Pancreas (tissue), 10 donors: ENCODE measurements at regions not wholly inside any gene's neighbourhood (a gene's known extent, or its start where the extent isn't known, plus 50 kb on each side); places are given as distances from the start of the nearest gene placed in this dataset.
"Not testable (repeated sequence)": the region's sequence is repeated elsewhere in the genome, so short reads cannot be mapped to it uniquely, and the experiment has no call there.

Source experiments
- ATAC-seq, 4 donors: fragments of 200-7000 bp; cut with Tn5 transposase; one replicate each; pipeline versions ENCODE4 v1.8.0 to v1.9.1; 2020; ENCODE audit warnings: mild to moderate bottlenecking in 4 of 4, moderate library complexity in 4 of 4
- DNase-seq, 6 donors: peaks; one replicate each; pipeline ENCODE4 v3.0.0-alpha.2; 2020
- FAIRE-seq: peaks from 2 replicates; lab custom pipeline; 2012; peaks lifted over from hg19 to GRCh38; lab: Jason Lieb, UNC
- H3K27ac ChIP-seq, 4 donors: fragments of 200-600 bp; sonication (generic); 1 replicate in 3 of 4; 2 replicates in 1 of 4; pipeline versions ENCODE4 v1.5.0 to v1.8.0; 2020
- H3K27me3 ChIP-seq, 4 donors: fragments of 200-600 bp; one replicate each; pipeline ENCODE4 v1.8.0; 2021
- H3K36me3 ChIP-seq, 3 donors: fragments of 200-600 bp; sonication (generic) in 1 of 3; one replicate each; pipeline versions ENCODE4 v1.5.0 to v1.8.0; 2020 to 2021
- H3K4me1 ChIP-seq, 3 donors: fragments of 200-600 bp; one replicate each; pipeline ENCODE4 v1.8.0; 2021
- H3K4me3 ChIP-seq, 4 donors: fragments of 200-600 bp; sonication (generic) in 2 of 4; one replicate each; pipeline versions ENCODE4 v1.5.0 to v1.8.0; 2020 to 2021
- H3K9me3 ChIP-seq, 4 donors: fragments of 200-600 bp; one replicate each; pipeline ENCODE4 v1.8.0; 2021
- WGBS, 2 donors: extraction: QIAGEN DNeasy Blood & Tissue Kit; methylation state at CpG; one replicate each; pipeline ENCODE4 v1.1.7; 2013; 5-methylcytosine and 5-hydroxymethylcytosine counted together
- intact Hi-C, 3 donors: fragments of 100-400 bp; cut with DNase I; formaldehyde crosslinking; loops; one replicate each; pipeline versions ENCODE4 v1.11.1 to v1.14.2; 2022
- TF ChIP-seq, protein P1 (sequence below), 4 donors: fragments of 200-600 bp; sonication (generic) in 3 of 4; IDR thresholded peaks; one replicate each; pipeline versions ENCODE4 v1.5.0 to v1.8.0; 2021; ENCODE audit warnings: antibody characterized with exemption in 4 of 4
- donor health status: healthy with polysubstance abuse.
- donor health status: DM: no; HTN: no; CAD: no; lungs with moderate emphysema.
- donor health status: DM: no; HTN: no; CAD: no.
- donor health status: control.
- donor health status: control.
- donor health status: Bipolar disorder and iron deficiency.
- donor health status: DM: yes; HTN: yes; CAD: no.
- donor health status: DM: no; HTN: no; CAD: no.
- donor health status: DM: no; HTN: no; CAD: no.
- donor health status: DM: yes; HTN: yes; CAD: no.

DNA sequence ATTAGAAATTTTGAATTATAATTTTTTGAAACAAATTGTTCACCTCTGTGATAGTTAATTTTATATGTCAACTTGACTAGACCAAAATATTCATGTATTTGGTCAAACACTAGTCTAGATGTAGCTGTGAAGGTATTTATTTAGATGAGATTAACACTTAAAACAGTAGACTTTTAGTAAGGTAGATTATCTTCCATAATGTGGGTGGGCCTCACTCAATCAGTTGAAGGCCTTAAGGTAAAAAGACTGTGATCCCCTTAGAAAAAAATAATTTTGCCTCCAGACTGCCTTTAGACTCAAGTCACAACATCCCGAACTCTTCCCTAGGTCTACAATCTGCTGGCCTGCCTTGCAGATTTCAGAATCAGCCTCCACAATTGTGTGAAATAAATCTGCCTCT is 177.3 kb upstream of the PABPC5 start:
- Histone ChIP-seq H3K36me3 (no peaks in the 10 kb centered on the region), H3K4me1 (no peaks in the 10 kb centered on the region), H3K9me3 (no peaks in the 10 kb centered on the region), H3K4me3 (no peak overlapping the region), H3K27me3 (peaks cover 0 to 8% (median 0%) of the 10 kb centered on the region in 4 donors), H3K27ac (no peak overlapping the region)
- FAIRE-seq: peak; percentile 91
- intact Hi-C loops: no loop called here
- TF ChIP-seq, protein P1, sequence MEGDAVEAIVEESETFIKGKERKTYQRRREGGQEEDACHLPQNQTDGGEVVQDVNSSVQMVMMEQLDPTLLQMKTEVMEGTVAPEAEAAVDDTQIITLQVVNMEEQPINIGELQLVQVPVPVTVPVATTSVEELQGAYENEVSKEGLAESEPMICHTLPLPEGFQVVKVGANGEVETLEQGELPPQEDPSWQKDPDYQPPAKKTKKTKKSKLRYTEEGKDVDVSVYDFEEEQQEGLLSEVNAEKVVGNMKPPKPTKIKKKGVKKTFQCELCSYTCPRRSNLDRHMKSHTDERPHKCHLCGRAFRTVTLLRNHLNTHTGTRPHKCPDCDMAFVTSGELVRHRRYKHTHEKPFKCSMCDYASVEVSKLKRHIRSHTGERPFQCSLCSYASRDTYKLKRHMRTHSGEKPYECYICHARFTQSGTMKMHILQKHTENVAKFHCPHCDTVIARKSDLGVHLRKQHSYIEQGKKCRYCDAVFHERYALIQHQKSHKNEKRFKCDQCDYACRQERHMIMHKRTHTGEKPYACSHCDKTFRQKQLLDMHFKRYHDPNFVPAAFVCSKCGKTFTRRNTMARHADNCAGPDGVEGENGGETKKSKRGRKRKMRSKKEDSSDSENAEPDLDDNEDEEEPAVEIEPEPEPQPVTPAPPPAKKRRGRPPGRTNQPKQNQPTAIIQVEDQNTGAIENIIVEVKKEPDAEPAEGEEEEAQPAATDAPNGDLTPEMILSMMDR (IDR thresholded peaks at IDR 0.05): no peak
- no peak for ATAC-seq
- 56 to 59% methylated on average over 1 of the region's 1 CpG for WGBS, 2 donors
- DNase-seq: no peak

DNA sequence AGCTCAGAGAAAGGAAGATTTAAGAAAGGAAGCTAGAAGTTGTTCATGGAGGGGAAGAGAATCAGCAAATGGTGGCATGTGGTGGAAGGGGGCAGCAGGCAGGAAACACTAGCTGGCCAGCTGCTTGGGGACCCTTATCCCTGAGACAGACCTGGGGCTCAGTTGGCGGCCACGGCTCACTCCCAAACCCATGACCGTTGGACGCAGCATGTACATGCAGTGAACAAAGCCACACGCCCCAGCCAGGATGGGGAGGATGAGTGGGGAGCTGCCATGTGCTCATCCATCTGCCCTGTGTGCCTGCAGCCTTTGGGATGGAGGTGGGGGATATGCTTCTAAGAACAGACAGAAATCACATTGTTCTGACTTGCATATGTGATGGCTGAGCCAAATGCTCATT is 155.2 kb upstream of the PABPC5 start:
- no peaks in the 10 kb centered on the region for H3K9me3 ChIP-seq
- TF ChIP-seq, protein P1 (IDR thresholded peaks at IDR 0.05): no peak
- H3K27ac ChIP-seq: no peak overlapping the region
- intact Hi-C loops: no loop called here
- H3K4me1 ChIP-seq: no peaks in the 10 kb centered on the region
- 58 to 62% methylated on average over 5 of the region's 5 CpGs for WGBS, 2 donors
- no peak for FAIRE-seq
- peaks cover 0 to 3% (median 0%) of the 10 kb centered on the region in 4 donors for H3K27me3 ChIP-seq
- ATAC-seq: no peak
- DNase-seq: peak in 1 of 6 donors; percentile 41
- no peaks in the 10 kb centered on the region for H3K36me3 ChIP-seq
- H3K4me3 ChIP-seq: no peak overlapping the region

DNA sequence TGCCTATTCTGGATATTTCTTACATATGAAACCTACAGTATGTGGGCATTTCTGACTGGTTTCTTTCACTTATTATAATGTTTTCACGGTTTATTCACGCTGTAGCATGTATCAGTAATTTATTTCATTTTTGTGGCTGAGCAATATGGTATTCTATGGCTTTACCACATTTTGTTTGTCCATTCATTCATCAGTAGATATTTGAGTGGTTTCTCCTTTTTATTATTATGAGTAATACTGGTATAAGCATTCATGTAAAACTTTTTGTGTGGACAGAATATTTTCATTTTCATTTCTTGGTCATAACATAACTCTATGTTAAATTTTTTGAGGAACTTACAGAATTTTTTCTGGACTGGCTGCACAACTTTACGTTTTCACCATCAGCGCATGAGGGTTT is 122.7 kb upstream of the PABPC5 start:
- Histone ChIP-seq H3K9me3 (no peaks in the 10 kb centered on the region), H3K4me3 (no peak overlapping the region), H3K27ac (no peak overlapping the region), H3K4me1 (no peaks in the 10 kb centered on the region), H3K27me3 (peaks cover 0 to 4% (median 0%) of the 10 kb centered on the region in 4 donors), H3K36me3 (no peaks in the 10 kb centered on the region)
- 57 to 59% methylated on average over 4 of the region's 4 CpGs for WGBS, 2 donors
- FAIRE-seq: no peak
- ATAC-seq: no peak
- TF ChIP-seq, protein P1 (IDR thresholded peaks at IDR 0.05): no peak
- intact Hi-C loops: no loop called here
- DNase-seq: no peak

DNA sequence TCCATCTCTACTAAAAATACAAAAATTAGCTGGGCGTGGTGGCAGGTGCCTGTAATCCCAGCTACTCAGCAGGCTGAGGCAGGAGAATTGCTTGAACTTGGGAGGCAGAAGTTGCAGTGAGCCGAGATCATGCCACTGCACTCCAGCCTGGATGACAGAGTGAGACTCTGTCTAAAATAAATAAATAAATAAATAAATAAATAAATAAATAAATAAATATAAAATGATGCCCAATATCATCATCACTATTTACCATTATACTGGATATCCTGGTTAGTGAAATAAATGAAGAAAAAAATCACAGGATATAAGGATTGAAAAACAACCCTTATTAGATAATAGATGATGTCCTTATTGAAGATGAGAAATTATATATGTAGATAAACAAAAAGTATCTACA is 115.8 kb upstream of the PABPC5 start:
- H3K4me1 ChIP-seq, intact Hi-C loops, FAIRE-seq, H3K27ac ChIP-seq, H3K4me3 ChIP-seq, H3K27me3 ChIP-seq, H3K9me3 ChIP-seq, DNase-seq, H3K36me3 ChIP-seq, ATAC-seq: not testable (repeated sequence)
- 41 to 76% methylated on average over 2 of the region's 2 CpGs for WGBS, 2 donors

DNA sequence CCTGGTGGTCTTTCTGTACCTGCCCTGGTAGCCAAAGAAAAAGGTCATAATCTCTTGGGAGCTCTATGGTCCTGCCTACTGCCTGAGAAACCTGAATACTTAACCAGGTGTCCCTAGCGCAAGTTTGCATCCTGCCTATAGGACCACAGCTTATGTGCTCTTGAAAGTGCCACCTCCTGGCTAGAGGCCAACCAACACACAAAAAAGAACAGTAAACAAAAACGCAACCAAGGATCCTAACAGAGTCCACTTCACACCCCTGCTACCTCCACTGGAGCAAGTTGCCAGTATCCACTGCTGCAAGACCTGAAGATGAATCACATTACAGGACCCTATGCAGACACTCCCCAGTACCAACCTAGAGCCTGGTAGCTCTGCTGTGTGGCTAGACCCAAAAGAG is 103.2 kb upstream of the PABPC5 start:
- WGBS, 2 donors: 56 to 63% methylated on average over 2 of the region's 2 CpGs
- TF ChIP-seq, protein P1 (IDR thresholded peaks at IDR 0.05): no peak
- Histone ChIP-seq H3K9me3 (no peaks in the 10 kb centered on the region), H3K36me3 (no peaks in the 10 kb centered on the region), H3K27ac (no peak overlapping the region), H3K4me3 (no peak overlapping the region), H3K4me1 (no peaks in the 10 kb centered on the region), H3K27me3 (no peaks in the 10 kb centered on the region)
- intact Hi-C loops: no loop called here
- DNase-seq (no peak), FAIRE-seq (no peak), ATAC-seq (no peak)
